HG03521 (cell line): ENCODE measurements at regions not wholly inside any gene's neighbourhood (a gene's known extent, or its start where the extent isn't known, plus 50 kb on each side); places are given as distances from the start of the nearest gene placed in this dataset.

ENCODE experiments used
- ATAC-seq: cut with Tn5 transposase; IDR thresholded peaks from one replicate; pipeline ENCODE4 v1.9.1; 2021; ENCODE audit warnings: mild to moderate bottlenecking, moderate library complexity; ENCODE audit not compliant: unreplicated experiment

DNA sequence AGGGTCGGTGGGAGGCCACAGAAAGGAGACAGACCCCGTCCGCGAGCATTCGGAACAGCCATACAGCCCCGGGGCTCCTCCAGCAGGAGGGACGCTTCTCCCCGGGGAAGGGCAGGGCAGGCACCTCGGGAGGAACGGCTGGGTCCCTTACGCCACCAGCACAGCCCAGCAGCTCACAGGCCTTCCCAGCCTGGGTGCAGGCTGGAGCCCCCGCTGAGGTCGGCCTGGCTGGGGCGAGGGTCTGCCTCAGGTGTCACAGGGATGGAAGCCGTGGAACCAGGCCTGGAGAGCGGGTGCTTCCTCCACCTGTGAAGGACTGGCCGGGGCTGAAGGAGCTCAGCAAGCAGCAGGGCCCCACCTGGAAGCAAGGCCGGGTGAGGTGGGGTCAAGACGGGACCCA lies 732.3 kb downstream of the BRD1 start:
- ATAC-seq = no peak

DNA sequence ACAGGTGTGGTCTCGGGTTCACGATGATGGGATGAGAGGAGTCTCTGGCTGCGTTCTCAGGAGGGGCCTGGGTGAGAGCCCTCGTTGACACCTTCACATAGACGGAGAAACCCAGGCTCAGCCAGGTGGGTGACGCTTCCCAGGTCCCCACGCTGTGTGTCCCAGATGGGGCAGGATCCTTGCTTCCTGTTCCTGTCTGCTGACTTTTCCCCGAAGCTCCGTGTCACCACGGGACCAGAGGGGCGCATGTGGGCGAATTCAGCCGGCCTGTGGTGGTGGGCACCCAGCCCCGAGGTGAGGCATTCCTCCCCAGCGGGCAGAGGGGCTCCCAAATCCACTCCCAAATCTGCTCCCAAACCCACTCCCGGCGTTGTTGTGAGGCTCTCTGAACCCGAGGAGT lies 732.8 kb downstream of the BRD1 start:
- no peak for ATAC-seq

DNA sequence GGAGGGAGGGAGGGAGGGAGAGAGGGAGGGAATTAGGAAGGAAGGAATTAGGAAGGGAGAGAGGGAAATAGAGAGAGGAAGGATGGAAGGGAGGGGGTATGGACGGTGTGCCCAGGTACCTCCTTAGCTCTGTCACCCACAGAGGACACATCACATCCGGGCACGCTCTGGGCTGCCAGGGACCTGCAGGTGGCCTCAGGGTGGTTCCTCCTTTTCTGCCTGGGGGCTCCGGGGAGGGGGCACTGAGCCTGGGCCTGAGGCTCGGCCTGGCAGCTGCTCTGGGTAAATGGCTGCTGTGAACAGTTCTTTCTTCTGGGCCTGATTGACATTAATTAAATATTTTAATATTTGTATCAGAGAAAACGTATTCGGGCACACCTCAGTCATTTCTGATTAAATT lies 733.5 kb downstream of the BRD1 start:
- no peak for ATAC-seq

DNA sequence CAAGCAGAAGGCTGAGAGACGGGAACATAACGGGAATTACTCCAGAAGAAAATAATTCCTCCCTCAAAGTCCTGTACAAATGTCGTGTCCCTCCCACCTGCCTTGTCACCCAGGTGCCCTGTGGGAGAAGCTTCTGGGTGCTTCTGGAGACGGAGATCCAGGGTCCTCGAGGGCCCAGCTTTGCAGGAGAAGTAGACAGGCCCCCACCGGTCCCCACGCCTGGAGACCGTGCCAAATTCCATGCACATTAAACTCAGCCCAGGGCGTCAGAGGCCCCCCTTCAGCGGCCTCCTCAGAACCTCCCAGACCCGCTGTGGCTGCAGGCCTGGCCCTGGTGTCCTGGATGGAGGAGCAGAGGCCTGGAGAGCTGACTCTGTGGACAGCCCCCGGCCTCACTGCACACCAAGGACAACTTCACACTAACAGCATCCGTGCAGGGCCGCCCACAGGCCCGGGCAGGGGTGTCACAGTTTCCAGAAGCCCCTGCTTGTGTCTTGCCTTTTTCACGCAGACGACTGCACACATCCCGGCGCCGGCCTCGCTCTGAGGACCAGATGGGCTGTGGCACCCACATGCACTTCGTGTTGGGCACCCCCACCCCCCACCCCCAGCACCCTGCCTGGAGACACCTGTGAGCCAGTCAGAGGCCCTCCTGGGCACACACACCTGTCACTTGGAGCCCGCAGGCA lies 734.3 kb downstream of the BRD1 start:
- no peak for ATAC-seq

DNA sequence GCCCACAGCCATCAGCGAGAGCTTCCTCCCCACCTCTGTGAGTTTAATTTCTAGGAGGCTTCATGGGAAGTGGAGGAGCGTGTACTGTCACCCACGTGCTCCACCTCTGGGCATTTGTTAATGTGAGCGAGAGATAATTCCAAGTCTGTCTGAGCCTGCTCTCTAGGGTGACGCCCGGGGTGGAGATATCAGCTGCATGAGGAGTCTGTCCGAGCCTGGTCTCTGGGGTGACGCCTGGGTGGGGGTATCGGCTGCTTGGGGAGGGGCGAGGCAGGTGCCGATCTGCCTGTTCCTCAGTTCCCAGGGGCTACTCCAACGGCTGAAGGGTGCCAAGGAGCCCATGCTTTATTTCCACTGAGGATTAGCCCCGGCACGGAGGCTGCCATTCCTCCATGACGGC lies 735.0 kb downstream of the BRD1 start:
- ATAC-seq = no peak

GRCh38 chr22:49091917-49092545 lies 735.6 kb downstream of the BRD1 start:
- ATAC-seq = no peak

GRCh38 chr22:49091451-49091850 lies 736.2 kb downstream of the BRD1 start:
- no peak for ATAC-seq

DNA sequence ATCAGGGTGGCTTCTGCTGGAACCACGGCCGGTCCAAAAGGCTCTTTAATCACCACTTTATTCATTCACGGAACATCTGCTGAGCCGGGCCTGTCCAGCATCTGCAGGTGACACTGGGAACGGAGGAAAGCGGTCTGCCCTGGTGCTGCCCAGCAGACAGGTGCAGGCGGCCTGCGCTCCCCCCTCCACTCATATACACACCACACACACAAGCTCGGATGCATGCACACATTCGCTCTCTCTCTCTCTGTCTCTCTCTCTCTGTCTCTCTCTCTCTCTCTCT lies 736.9 kb downstream of the BRD1 start:
- ATAC-seq = no peak

DNA sequence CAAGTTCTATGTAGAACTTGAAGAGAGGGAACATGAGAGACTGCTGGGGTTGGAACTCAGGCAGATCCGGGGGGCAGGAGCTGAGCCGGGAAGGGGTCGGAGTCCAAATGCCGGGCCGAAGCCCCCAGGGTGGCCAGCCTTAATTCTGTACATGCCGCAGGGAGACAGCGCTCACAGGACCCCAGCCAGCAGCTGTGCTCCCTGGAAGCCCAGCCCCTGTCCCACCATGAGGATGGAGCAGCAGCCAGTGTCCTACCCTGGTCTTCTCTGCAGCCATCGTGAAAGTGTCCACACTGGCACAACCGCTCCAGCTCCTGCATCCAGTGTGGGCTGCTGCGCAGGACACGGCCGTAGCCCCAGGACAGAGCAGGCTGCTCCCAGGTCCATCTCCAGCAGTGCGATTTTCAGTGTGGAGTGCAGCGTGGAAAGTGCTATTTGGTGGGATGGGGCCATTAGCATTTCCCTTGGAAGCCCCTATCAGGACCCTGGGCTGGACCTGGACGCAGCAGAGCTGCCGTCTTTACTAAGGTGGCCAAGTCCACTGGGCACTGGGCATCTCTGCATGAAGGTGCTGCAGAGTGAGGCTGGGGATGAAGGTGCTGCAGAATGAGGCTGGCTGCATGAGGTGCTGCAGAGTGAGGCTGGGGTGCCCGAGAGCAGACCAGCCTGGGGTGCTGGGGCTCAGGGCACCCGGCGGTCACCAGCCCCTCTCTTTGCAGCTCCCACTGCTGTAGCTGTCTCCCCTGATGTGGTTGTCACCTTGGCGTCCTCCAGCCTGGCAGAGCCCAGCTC lies 737.4 kb downstream of the BRD1 start:
- ATAC-seq = no peak

DNA sequence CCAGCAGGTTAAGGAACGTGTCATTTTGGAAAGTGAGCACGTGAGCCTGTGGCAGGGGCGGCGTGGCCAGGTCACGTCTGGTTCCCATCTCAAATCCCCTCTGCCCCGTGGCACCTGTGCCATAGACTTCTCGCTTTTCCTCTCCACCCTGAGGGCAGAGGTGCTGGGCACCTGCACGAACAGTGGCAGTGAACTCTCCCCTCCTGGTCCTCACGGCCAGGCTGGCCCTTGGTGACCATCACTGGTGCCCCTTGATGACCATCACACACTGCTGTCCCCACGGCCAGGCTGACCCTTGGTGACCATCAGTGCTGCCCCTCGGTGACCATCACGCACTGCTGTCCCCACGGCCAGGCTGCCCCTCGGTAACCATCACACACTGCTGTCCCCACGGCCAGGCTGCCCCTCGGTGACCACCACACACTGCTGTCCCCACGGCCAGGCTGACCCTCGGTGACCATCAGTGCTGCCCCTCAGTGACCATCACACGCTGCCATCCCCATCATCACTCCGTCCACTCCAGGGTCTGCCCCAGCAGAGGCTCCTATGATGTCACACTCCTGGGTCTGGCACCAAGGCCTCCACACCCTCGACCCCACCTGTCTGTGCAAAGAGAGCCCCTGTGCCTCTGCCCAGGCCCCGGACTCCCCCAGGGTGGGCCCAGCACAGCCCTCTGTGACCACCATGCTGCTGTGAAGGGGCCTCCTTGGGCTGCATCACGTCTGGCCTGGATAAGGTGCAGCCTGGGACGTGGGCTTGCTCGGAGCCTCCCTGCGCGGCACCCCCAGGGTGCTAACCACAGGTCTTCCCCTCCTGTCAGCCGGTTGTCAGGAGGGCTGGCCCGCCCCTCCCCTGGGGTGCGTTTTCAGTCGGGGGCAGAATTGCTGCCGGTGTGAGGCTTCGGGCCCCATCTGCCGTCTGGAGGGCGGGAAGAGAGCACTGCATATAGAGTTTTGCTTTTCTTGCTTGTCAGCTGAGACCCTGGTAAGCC lies 738.6 kb downstream of the BRD1 start:
- ATAC-seq = no peak

DNA sequence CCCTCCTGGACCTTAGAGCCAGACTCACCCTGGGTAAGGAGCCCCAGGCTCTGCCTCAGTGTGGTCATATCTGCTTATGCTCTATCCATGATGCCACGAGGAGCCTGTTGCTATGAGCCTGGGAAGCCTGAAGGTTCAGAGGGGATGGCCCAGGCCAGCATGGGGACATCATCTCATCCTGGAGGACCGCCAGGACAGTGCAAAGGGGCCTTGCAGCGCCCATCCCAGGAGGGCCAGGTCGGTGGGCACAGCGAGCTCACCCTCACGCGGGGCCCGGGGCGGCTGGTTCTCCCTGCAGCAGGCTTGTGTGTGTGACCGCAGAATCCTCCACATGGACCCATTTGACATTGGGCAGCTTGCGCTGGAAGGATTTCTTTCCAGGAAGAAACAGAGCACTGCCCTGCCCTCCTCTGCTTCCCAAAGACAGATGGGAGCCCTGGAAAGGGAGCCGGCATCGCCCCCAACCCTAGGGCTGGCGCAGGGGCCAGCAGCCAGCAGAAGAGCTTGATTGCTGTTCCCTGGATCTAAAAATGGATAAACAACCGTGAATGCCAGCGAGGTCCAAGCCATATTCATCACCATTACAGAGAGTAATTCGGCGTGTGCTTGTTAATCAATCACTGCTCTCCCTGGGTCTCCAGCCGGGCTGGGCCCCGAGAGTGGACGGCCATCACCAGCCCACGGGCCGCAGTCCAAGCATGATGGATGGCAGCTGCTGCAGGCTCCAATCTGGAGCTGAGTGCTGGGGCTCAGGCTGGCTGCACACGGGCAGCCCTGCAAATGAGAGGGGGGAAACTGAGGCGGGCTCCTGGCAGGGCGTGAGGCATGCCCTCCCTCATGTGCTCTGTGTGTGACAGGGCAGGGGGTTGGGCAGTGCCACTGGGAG lies 739.7 kb downstream of the BRD1 start:
- ATAC-seq = no peak

GRCh38 chr22:49087198-49087597 lies 740.5 kb downstream of the BRD1 start:
- no peak for ATAC-seq

GRCh38 chr22:49086606-49087157 lies 741.0 kb downstream of the BRD1 start:
- no peak for ATAC-seq

- ATAC-seq = no peak
Measured at GRCh38 chr22:49086181-49086580, 741.5 kb downstream of the BRD1 start.

- no peak for ATAC-seq
Measured at GRCh38 chr22:49084206-49084605, 743.5 kb downstream of the BRD1 start.

- ATAC-seq = no peak
Measured at GRCh38 chr22:49083607-49084006, 744.1 kb downstream of the BRD1 start.

DNA sequence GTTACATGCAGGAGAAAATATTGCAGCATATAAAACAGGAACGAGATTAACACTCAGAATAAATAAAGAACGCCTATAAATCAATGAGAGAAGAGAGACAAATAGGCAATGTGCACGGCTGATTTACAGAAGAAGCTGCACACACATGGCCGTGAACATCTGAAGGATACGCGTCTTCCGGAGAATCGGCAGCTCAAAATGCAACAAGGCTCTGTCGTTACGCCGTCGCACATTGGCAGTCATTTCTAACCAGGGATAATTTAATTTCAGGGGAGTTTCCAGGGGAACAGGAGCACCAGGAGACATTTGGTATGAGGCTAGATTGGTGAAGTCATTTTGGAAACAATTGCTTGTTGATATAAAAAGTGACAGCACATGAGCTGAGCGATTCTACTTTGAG lies 745.2 kb downstream of the BRD1 start:
- no peak for ATAC-seq

- no peak for ATAC-seq
Measured at GRCh38 chr22:49081926-49082325, 745.7 kb downstream of the BRD1 start.

DNA sequence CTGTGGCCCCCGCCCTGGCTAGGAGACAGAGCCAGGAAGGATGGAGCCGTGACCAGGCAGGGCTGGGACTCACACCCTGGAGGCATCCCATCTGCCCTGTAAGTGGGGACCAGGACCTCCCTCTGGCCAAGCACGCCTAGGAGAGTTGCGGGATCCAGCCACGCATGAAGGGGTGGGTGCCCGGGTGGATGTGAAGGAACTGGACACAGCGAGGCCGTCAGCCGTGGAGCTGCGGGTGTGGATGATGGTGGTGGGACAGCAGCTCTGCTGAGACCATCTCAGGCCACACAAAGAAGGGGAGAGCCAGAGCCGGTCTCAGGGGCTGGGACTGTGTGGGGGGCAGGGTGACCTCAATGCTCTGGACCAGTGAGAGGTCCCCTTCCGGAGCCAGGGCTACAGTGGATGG lies 746.4 kb downstream of the BRD1 start:
- ATAC-seq = no peak

GRCh38 chr22:49080631-49081030 lies 747.0 kb downstream of the BRD1 start:
- no peak for ATAC-seq
